HepG2 (cell line): ENCODE measurements at regions not wholly inside any gene's neighbourhood (a gene's known extent, or its start where the extent isn't known, plus 50 kb on each side); places are given as distances from the start of the nearest gene placed in this dataset.
A peak's percentile ranks its signal among the peaks of the same experiment; 100 is the strongest.

Source experiments
- FOXA1 ChIP-seq, 2 experiments: fragments of 450-650 bp in 1 of 2; sonication (generic) in 1 of 2; formaldehyde crosslinking in 1 of 2; IDR thresholded peaks; 2 replicates each; pipeline versions ENCODE4 v1.4.0 to v1.6.1; 2016 to 2020; ENCODE audit warnings: missing genetic modification reagents in 1 of 2
- NFKB2 ChIP-seq: sonication (generic); formaldehyde crosslinking; IDR thresholded peaks from 2 replicates; pipeline ENCODE4 v1.4.0; 2020; ENCODE audit warnings: missing genetic modification reagents, borderline replicate concordance
- NR2F2 ChIP-seq: IDR thresholded peaks from 2 replicates; pipeline ENCODE4 v1.6.1; 2012; ENCODE audit warnings: low read depth, inconsistent platforms, borderline replicate concordance
- RARA ChIP-seq: IDR thresholded peaks from 2 replicates; pipeline ENCODE4 v1.6.1; 2016; ENCODE audit warnings: missing genetic modification reagents, missing compliant biosample characterization
- RARG ChIP-seq: sonication (generic); formaldehyde crosslinking; IDR thresholded peaks from 2 replicates; pipeline ENCODE4 v1.4.0; 2020; ENCODE audit warnings: low read depth, mild to moderate bottlenecking, missing genetic modification reagents
- SYNCRIP ChIP-seq: fragments of 200-400 bp; formaldehyde crosslinking; IDR thresholded peaks from 2 replicates; pipeline ENCODE4 v1.6.1; 2018; ENCODE audit warnings: mild to moderate bottlenecking, low read depth, low read length; ENCODE audit not compliant: insufficient read depth
- THAP11 ChIP-seq: IDR thresholded peaks from 2 replicates; pipeline ENCODE4 v1.6.1; 2016; ENCODE audit warnings: missing biosample characterization, missing genetic modification reagents
- ZFP90 ChIP-seq: sonication (generic); formaldehyde crosslinking; IDR thresholded peaks from 2 replicates; pipeline ENCODE4 v1.8.0; 2022; ENCODE audit warnings: missing genetic modification reagents, mild to moderate bottlenecking, inconsistent platforms, borderline replicate concordance
- ZNF124 ChIP-seq: sonication (generic); formaldehyde crosslinking; IDR thresholded peaks from 2 replicates; pipeline ENCODE4 v1.4.0; 2020; ENCODE audit warnings: missing genetic modification reagents
- ZNF660 ChIP-seq: sonication (generic); formaldehyde crosslinking; IDR thresholded peaks from 2 replicates; pipeline ENCODE4 v1.5.1; 2020; ENCODE audit warnings: mild to moderate bottlenecking, low read depth, missing genetic modification reagents, borderline replicate concordance
- ZNF773 ChIP-seq: sonication (generic); formaldehyde crosslinking; IDR thresholded peaks from 2 replicates; pipeline ENCODE4 v1.4.0; 2020; ENCODE audit warnings: missing genetic modification reagents, borderline replicate concordance
- ZNF883 ChIP-seq: sonication (generic); formaldehyde crosslinking; IDR thresholded peaks from 2 replicates; pipeline ENCODE4 v1.5.1; 2020; ENCODE audit warnings: mild to moderate bottlenecking, missing genetic modification reagents; ENCODE audit errors: not compliant biosample characterization
- ZSCAN22 ChIP-seq: sonication (generic); formaldehyde crosslinking; IDR thresholded peaks from 2 replicates; pipeline ENCODE4 v1.4.0; 2020; ENCODE audit warnings: mild to moderate bottlenecking, missing genetic modification reagents
- ZSCAN29 ChIP-seq: sonication (generic); formaldehyde crosslinking; conservative IDR thresholded peaks from 2 replicates; pipeline ENCODE4 v1.4.0; 2020; ENCODE audit warnings: mild to moderate bottlenecking, missing genetic modification reagents
- TF ChIP-seq, protein P1 (sequence below): IDR thresholded peaks from 2 replicates; pipeline ENCODE4 v1.4.0; 2020; ENCODE audit warnings: mild to moderate bottlenecking, missing genetic modification reagents
- TF ChIP-seq, protein P2 (sequence below): sonication (generic); formaldehyde crosslinking; IDR thresholded peaks from 2 replicates; pipeline ENCODE4 v1.4.0; 2020; ENCODE audit warnings: missing genetic modification reagents, borderline replicate concordance
- TF ChIP-seq, protein P3 (sequence below): sonication (generic); formaldehyde crosslinking; IDR thresholded peaks from 2 replicates; pipeline ENCODE4 v1.4.0; 2020; ENCODE audit warnings: missing genetic modification reagents
- TF ChIP-seq, protein P4 (sequence below): sonication (generic); formaldehyde crosslinking; IDR thresholded peaks from 2 replicates; pipeline ENCODE4 v1.5.0; 2020; ENCODE audit warnings: mild to moderate bottlenecking, low read depth, missing genetic modification reagents, borderline replicate concordance

DNA sequence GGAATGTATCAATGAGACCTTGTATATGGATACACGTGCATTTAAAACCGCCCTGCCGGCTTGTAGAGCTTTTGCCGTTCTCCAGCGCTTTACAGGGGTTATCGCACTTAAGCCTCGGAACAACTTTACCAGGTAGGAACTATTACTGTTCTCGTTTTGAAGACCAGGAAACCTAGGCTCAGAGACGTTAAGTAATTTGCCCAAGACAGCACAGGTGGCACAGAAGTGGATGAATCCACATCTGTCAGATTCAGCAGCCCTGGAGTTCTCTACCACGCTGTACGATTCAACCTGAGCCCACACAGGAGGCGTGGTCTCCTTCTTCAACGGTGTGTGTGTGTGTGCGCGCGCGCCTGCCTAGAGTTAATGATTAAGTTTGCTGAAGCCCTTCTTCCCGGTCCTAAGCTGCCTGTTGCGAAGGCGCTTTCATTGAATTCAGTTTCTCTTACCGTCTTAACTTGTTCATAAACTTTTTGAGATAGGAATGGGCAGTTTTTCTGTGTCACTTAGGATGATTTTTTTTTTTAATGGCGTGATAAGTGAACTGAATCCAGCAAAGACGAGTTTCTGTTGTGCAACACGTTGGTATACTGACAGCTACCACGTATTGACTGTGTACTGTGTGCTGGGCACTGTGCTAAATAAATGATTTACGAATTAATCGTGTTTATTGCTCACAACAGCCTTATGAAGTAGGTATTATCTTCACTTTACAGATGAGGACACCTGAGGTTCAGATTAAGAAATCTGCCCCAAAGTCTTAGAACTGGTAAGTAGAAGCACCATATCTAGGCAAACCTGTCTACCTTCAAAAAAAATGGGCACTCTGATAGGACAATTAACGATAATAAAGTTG, 67.4 kb downstream of the KCNRG start (continued):
- TF ChIP-seq, protein P1, sequence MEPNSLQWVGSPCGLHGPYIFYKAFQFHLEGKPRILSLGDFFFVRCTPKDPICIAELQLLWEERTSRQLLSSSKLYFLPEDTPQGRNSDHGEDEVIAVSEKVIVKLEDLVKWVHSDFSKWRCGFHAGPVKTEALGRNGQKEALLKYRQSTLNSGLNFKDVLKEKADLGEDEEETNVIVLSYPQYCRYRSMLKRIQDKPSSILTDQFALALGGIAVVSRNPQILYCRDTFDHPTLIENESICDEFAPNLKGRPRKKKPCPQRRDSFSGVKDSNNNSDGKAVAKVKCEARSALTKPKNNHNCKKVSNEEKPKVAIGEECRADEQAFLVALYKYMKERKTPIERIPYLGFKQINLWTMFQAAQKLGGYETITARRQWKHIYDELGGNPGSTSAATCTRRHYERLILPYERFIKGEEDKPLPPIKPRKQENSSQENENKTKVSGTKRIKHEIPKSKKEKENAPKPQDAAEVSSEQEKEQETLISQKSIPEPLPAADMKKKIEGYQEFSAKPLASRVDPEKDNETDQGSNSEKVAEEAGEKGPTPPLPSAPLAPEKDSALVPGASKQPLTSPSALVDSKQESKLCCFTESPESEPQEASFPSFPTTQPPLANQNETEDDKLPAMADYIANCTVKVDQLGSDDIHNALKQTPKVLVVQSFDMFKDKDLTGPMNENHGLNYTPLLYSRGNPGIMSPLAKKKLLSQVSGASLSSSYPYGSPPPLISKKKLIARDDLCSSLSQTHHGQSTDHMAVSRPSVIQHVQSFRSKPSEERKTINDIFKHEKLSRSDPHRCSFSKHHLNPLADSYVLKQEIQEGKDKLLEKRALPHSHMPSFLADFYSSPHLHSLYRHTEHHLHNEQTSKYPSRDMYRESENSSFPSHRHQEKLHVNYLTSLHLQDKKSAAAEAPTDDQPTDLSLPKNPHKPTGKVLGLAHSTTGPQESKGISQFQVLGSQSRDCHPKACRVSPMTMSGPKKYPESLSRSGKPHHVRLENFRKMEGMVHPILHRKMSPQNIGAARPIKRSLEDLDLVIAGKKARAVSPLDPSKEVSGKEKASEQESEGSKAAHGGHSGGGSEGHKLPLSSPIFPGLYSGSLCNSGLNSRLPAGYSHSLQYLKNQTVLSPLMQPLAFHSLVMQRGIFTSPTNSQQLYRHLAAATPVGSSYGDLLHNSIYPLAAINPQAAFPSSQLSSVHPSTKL (CRISPR knock-in tag) = peak; percentile 12
- TF ChIP-seq ZNF124 (CRISPR knock-in tag) (0 out of 2 replicates have a peak, but pooled peaks have one; percentile 15), NFKB2 (0 out of 2 replicates have a peak, but pooled peaks have one; percentile 31), ZFP90 (peak; percentile 57; the same call in 1 of the 2 replicates), THAP11 (CRISPR knock-in tag) (0 out of 2 replicates have a peak, but pooled peaks have one; percentile 12), NR2F2 (peak; percentile 34; the same call in 1 of the 2 replicates), ZSCAN29 (CRISPR knock-in tag) (0 out of 2 replicates have a peak, but pooled peaks have one; percentile 4), RARG (CRISPR knock-in tag) (no peak), RARA (CRISPR knock-in tag) (peak; percentile 3; the same call in 1 of the 2 replicates), ZNF660 (no peak), ZNF773 (CRISPR knock-in tag) (no peak), FOXA1 (IDR thresholded peaks at IDR 0.05) (no peak), FOXA1 (CRISPR knock-in tag; IDR thresholded peaks at IDR 0.05) (0 out of 2 replicates have a peak, but pooled peaks have one; percentile 33), ZSCAN22 (no peak), ZNF883 (CRISPR knock-in tag) (no peak), SYNCRIP (no peak)
- TF ChIP-seq, protein P2, sequence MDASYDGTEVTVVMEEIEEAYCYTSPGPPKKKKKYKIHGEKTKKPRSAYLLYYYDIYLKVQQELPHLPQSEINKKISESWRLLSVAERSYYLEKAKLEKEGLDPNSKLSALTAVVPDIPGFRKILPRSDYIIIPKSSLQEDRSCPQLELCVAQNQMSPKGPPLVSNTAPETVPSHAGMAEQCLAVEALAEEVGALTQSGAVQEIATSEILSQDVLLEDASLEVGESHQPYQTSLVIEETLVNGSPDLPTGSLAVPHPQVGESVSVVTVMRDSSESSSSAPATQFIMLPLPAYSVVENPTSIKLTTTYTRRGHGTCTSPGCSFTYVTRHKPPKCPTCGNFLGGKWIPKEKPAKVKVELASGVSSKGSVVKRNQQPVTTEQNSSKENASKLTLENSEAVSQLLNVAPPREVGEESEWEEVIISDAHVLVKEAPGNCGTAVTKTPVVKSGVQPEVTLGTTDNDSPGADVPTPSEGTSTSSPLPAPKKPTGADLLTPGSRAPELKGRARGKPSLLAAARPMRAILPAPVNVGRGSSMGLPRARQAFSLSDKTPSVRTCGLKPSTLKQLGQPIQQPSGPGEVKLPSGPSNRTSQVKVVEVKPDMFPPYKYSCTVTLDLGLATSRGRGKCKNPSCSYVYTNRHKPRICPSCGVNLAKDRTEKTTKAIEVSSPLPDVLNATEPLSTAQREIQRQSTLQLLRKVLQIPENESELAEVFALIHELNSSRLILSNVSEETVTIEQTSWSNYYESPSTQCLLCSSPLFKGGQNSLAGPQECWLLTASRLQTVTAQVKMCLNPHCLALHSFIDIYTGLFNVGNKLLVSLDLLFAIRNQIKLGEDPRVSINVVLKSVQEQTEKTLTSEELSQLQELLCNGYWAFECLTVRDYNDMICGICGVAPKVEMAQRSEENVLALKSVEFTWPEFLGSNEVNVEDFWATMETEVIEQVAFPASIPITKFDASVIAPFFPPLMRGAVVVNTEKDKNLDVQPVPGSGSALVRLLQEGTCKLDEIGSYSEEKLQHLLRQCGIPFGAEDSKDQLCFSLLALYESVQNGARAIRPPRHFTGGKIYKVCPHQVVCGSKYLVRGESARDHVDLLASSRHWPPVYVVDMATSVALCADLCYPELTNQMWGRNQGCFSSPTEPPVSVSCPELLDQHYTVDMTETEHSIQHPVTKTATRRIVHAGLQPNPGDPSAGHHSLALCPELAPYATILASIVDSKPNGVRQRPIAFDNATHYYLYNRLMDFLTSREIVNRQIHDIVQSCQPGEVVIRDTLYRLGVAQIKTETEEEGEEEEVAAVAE (CRISPR knock-in tag) = no peak
- TF ChIP-seq, protein P3, sequence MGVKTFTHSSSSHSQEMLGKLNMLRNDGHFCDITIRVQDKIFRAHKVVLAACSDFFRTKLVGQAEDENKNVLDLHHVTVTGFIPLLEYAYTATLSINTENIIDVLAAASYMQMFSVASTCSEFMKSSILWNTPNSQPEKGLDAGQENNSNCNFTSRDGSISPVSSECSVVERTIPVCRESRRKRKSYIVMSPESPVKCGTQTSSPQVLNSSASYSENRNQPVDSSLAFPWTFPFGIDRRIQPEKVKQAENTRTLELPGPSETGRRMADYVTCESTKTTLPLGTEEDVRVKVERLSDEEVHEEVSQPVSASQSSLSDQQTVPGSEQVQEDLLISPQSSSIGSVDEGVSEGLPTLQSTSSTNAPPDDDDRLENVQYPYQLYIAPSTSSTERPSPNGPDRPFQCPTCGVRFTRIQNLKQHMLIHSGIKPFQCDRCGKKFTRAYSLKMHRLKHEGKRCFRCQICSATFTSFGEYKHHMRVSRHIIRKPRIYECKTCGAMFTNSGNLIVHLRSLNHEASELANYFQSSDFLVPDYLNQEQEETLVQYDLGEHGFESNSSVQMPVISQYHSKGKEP = no peak
- TF ChIP-seq, protein P4, sequence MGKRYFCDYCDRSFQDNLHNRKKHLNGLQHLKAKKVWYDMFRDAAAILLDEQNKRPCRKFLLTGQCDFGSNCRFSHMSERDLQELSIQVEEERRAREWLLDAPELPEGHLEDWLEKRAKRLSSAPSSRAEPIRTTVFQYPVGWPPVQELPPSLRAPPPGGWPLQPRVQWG (CRISPR knock-in tag) = no peak
